ENCODE measurements at regions not wholly inside any gene's neighbourhood (a gene's known extent, or its start where the extent isn't known, plus 50 kb on each side); places are given as distances from the start of the nearest gene placed in this dataset.

DNA sequence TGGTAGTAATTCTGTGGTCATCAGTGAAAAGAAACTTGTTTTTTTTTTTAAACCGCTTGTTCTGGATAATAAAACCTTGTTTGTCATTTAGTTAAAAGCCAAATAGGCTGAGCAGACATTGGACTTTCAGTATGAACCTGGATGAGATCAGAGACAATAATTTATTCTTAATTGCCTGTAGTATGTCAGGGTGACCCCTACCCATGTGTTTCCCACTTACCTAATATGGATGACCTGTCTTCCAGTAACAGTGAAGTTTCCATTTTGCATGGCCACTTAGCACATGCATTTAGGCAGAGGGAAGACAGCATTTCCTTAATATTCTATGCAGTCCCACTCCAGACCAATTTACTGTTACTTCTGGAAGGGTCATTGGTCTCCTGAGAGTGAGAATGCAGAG is 87.6 kb upstream of the CFAP20DC start:
- ATAC-seq (no peak), DNase-seq (no peak)
- H3K27me3 Mint-ChIP-seq (ENCODE audit: low read depth in 2 of 2), result no peaks in the 10 kb centered on the region
- H3K4me3 Mint-ChIP-seq, result no peak overlapping the region
- H3K9me3 Mint-ChIP-seq, result no peaks in the 10 kb centered on the region
- H3K4me1 Mint-ChIP-seq, result no peaks in the 10 kb centered on the region
- Histone ChIP-seq H3K4me3 (ENCODE audit: low read length) (no peak overlapping the region), H3K27me3 (ENCODE audit: control insufficient read depth, insufficient read depth, low read length) (no peaks in the 10 kb centered on the region), H3K4me1 (ENCODE audit: control insufficient read depth, insufficient read depth, low read length) (no peaks in the 10 kb centered on the region), H3K9me3 (ENCODE audit: control insufficient read depth, insufficient read depth, low read length) (no peaks in the 10 kb centered on the region), H3K36me3 (ENCODE audit: control insufficient read depth, insufficient read depth, low read length) (no peaks in the 10 kb centered on the region), H3K27ac (ENCODE audit: low read length) (no peak overlapping the region)
- intact Hi-C loops (cut with micrococcal nuclease), result no loop called here
- TF ChIP-seq, protein P1, sequence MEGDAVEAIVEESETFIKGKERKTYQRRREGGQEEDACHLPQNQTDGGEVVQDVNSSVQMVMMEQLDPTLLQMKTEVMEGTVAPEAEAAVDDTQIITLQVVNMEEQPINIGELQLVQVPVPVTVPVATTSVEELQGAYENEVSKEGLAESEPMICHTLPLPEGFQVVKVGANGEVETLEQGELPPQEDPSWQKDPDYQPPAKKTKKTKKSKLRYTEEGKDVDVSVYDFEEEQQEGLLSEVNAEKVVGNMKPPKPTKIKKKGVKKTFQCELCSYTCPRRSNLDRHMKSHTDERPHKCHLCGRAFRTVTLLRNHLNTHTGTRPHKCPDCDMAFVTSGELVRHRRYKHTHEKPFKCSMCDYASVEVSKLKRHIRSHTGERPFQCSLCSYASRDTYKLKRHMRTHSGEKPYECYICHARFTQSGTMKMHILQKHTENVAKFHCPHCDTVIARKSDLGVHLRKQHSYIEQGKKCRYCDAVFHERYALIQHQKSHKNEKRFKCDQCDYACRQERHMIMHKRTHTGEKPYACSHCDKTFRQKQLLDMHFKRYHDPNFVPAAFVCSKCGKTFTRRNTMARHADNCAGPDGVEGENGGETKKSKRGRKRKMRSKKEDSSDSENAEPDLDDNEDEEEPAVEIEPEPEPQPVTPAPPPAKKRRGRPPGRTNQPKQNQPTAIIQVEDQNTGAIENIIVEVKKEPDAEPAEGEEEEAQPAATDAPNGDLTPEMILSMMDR (IDR thresholded peaks at IDR 0.05), result no peak
- H3K36me3 Mint-ChIP-seq, result no peaks in the 10 kb centered on the region
- 80% methylated on average over 1 of the region's 1 CpG for WGBS (ENCODE audit: insufficient coverage)
- H3K27ac Mint-ChIP-seq, result no peak overlapping the region

DNA sequence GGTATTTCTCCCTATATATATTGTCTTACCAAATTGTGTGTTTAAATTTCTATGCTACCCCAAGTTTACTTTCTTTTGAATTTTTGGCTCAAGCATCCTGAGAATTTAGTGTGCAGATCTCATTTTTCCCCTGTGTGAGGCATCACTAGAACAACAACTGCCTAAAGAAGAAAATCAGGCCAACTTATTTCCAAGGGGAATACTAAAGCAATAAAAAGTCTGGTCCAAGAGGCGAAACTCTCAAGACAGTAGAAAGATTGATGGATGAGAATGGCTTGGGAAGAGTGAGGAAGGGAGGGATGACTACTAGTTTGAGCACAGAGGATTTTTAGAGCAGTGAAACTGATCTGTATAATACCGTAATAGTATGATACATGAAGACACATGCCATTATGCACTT is 86.3 kb upstream of the CFAP20DC start:
- Mint-ChIP-seq H3K36me3 (no peaks in the 10 kb centered on the region), H3K27me3 (ENCODE audit: low read depth in 2 of 2) (no peaks in the 10 kb centered on the region), H3K27ac (no peak overlapping the region), H3K4me3 (no peak overlapping the region), H3K9me3 (no peaks in the 10 kb centered on the region), H3K4me1 (no peaks in the 10 kb centered on the region)
- no peak for ATAC-seq
- H3K9me3 ChIP-seq (ENCODE audit: control insufficient read depth, insufficient read depth, low read length), result no peaks in the 10 kb centered on the region
- no peak for DNase-seq
- TF ChIP-seq, protein P1 (IDR thresholded peaks at IDR 0.05), result no peak
- intact Hi-C loops (cut with micrococcal nuclease), result no loop called here
- H3K4me1 ChIP-seq (ENCODE audit: control insufficient read depth, insufficient read depth, low read length), result no peaks in the 10 kb centered on the region
- no peaks in the 10 kb centered on the region for H3K36me3 ChIP-seq (ENCODE audit: control insufficient read depth, insufficient read depth, low read length)
- WGBS (ENCODE audit: insufficient coverage), result 93% methylated on average over 1 of the region's 2 CpGs
- no peaks in the 10 kb centered on the region for H3K27me3 ChIP-seq (ENCODE audit: control insufficient read depth, insufficient read depth, low read length)
- H3K27ac ChIP-seq (ENCODE audit: low read length), result no peak overlapping the region
- no peak overlapping the region for H3K4me3 ChIP-seq (ENCODE audit: low read length)

DNA sequence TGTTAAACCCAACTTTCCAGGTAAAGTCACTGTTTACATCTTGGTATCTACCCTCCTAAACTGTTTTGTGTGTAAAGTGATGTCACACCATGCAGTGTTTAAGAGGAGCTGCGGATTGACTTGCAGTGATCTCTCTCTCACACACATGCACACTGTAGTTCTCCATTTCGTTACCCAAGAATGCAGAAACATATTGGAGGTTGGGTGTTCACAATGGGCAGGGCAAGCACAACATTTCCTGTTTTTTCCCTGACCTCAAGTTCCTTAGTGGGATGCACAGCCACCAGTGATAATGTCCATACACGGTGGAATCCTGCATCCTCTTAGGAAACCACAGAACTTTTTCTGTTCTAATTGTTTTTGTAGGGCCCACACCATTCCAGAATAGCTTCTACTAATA is 85.3 kb upstream of the CFAP20DC start:
- Histone ChIP-seq H3K27ac (ENCODE audit: low read length) (no peak overlapping the region), H3K9me3 (ENCODE audit: control insufficient read depth, insufficient read depth, low read length) (no peaks in the 10 kb centered on the region), H3K27me3 (ENCODE audit: control insufficient read depth, insufficient read depth, low read length) (no peaks in the 10 kb centered on the region), H3K4me3 (ENCODE audit: low read length) (no peak overlapping the region), H3K36me3 (ENCODE audit: control insufficient read depth, insufficient read depth, low read length) (no peaks in the 10 kb centered on the region), H3K4me1 (ENCODE audit: control insufficient read depth, insufficient read depth, low read length) (no peaks in the 10 kb centered on the region)
- TF ChIP-seq, protein P1 (IDR thresholded peaks at IDR 0.05), result no peak
- H3K27me3 Mint-ChIP-seq (ENCODE audit: low read depth in 2 of 2), result no peaks in the 10 kb centered on the region
- no peaks in the 10 kb centered on the region for H3K4me1 Mint-ChIP-seq
- no peak overlapping the region for H3K27ac Mint-ChIP-seq
- no peak for ATAC-seq
- DNase-seq, result no peak
- WGBS (ENCODE audit: insufficient coverage), result 0% methylated on average over 2 of the region's 3 CpGs
- H3K36me3 Mint-ChIP-seq, result no peaks in the 10 kb centered on the region
- no peaks in the 10 kb centered on the region for H3K9me3 Mint-ChIP-seq
- H3K4me3 Mint-ChIP-seq, result no peak overlapping the region
- intact Hi-C loops (cut with micrococcal nuclease), result no loop called here

DNA sequence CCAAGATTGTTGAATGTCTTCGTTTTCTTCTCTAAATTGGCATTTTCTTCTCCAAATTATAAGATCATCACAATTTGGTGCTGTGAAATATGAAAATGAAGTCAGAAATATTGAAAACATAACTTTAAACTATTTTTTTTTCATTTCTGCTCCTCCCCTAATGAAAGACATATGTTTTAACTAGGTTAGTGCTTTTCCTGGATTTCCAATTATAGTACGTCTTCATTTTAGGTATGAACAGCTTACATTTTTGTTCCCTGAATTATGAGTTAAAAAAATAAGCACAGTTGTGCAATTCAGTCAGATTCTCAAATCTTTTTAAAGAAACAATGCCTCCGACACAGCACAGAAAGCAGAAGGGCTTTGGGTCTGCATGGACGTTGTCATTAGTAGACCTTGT is 83.5 kb upstream of the CFAP20DC start:
- TF ChIP-seq, protein P1 (IDR thresholded peaks at IDR 0.05), result no peak
- H3K9me3 Mint-ChIP-seq, result no peaks in the 10 kb centered on the region
- Histone ChIP-seq H3K9me3 (ENCODE audit: control insufficient read depth, insufficient read depth, low read length) (no peaks in the 10 kb centered on the region), H3K27ac (ENCODE audit: low read length) (no peak overlapping the region), H3K4me3 (ENCODE audit: low read length) (no peak overlapping the region), H3K4me1 (ENCODE audit: control insufficient read depth, insufficient read depth, low read length) (no peaks in the 10 kb centered on the region), H3K27me3 (ENCODE audit: control insufficient read depth, insufficient read depth, low read length) (no peaks in the 10 kb centered on the region), H3K36me3 (ENCODE audit: control insufficient read depth, insufficient read depth, low read length) (no peaks in the 10 kb centered on the region)
- intact Hi-C loops (cut with micrococcal nuclease), result no loop called here
- ATAC-seq, result no peak
- no peaks in the 10 kb centered on the region for H3K36me3 Mint-ChIP-seq
- DNase-seq, result no peak
- H3K27me3 Mint-ChIP-seq (ENCODE audit: low read depth in 2 of 2), result no peaks in the 10 kb centered on the region
- H3K27ac Mint-ChIP-seq, result no peak overlapping the region
- WGBS (ENCODE audit: insufficient coverage), result 100% methylated on average over 2 of the region's 4 CpGs
- H3K4me1 Mint-ChIP-seq, result no peaks in the 10 kb centered on the region
- no peak overlapping the region for H3K4me3 Mint-ChIP-seq
